Caco-2 (cell line): ENCODE measurements at regions not wholly inside any gene's neighbourhood (a gene's known extent, or its start where the extent isn't known, plus 50 kb on each side); places are given as distances from the start of the nearest gene placed in this dataset.

Experiments used
- BruUV-seq: library from RNA; stranded (reverse); fragments of 400-500 nt; replicated peaks from 2 replicates; lab custom pipeline; 2021; lab: Mats Ljungman, UMichigan
- CTCF ChIA-PET: fragments of 300-600 bp; sonication (Branson Sonifier 250); formaldehyde crosslinking; loops from one replicate; lab custom pipeline; 2022; ENCODE audit warnings: antibody characterized with exemption; lab: Charles Lee
- POLR2A ChIA-PET: fragments of 300-600 bp; sonication (Branson Sonifier 250); formaldehyde crosslinking; loops from one replicate; lab custom pipeline; 2022; ENCODE audit warnings: antibody characterized with exemption; lab: Charles Lee
- DNase-seq, 2 experiments: peaks; one replicate each; pipeline versions ENCODE4 v3.0.0 to v3.0.0-alpha.2; 2020 to 2022
- H3K27me3 ChIP-seq: replicated peaks from 2 replicates; pipeline ENCODE4 v1.6.0; 2011; ENCODE audit warnings: low read length; ENCODE audit not compliant: control insufficient read depth, insufficient read depth
- H3K36me3 ChIP-seq: 2 replicates; pipeline ENCODE4 v1.5.1; 2011; ENCODE audit warnings: low read length; ENCODE audit not compliant: control insufficient read depth, insufficient read depth
- H3K4me1 ChIP-seq: fragments of 250-450 bp; sonication (Bioruptor Pico); 2 replicates; pipeline ENCODE4 v1.5.1; 2020; ENCODE audit warnings: mild to moderate bottlenecking
- H3K4me3 ChIP-seq: 2 replicates; pipeline ENCODE4 v1.5.1; 2011; ENCODE audit warnings: low read depth, mild to moderate bottlenecking, control low read depth, low read length
- H3K9me3 ChIP-seq: fragments of 250-450 bp; sonication (Bioruptor Pico); 2 replicates; pipeline ENCODE4 v1.5.1; 2020; ENCODE audit warnings: mild to moderate bottlenecking, moderate library complexity
- H3K27ac Mint-ChIP-seq: one replicate; pipeline ENCODE4 v1.8.0; 2022; ENCODE audit warnings: mixed read lengths; ENCODE audit not compliant: unreplicated experiment
- H3K27me3 Mint-ChIP-seq: one replicate; pipeline ENCODE4 v1.8.0; 2022; ENCODE audit warnings: mixed read lengths; ENCODE audit not compliant: insufficient read depth, unreplicated experiment
- H3K36me3 Mint-ChIP-seq: one replicate; pipeline ENCODE4 v1.8.0; 2022; ENCODE audit warnings: mild to moderate bottlenecking, mixed read lengths; ENCODE audit not compliant: insufficient read depth, unreplicated experiment
- H3K4me1 Mint-ChIP-seq: one replicate; pipeline ENCODE4 v1.8.0; 2022; ENCODE audit warnings: low read depth, mixed read lengths; ENCODE audit not compliant: unreplicated experiment
- H3K4me3 Mint-ChIP-seq: one replicate; pipeline ENCODE4 v1.8.0; 2022; ENCODE audit warnings: mild to moderate bottlenecking, moderate library complexity, mixed read lengths; ENCODE audit not compliant: unreplicated experiment
- H3K9me3 Mint-ChIP-seq: one replicate; pipeline ENCODE4 v1.8.0; 2022; ENCODE audit warnings: mixed read lengths; ENCODE audit not compliant: unreplicated experiment
- CTCF ChIP-seq, 2 experiments: fragments of 200-600 bp in 1 of 2; IDR thresholded peaks; 1 replicate in 1 of 2; 2 replicates in 1 of 2; pipeline versions ENCODE4 v1.5.1 to v1.8.0; 2011 to 2022; ENCODE audit warnings: antibody characterized with exemption in 1 of 2, control low read depth in 1 of 2, inconsistent platforms in 1 of 2, low read depth in 1 of 2, low read length in 1 of 2, mild to moderate bottlenecking in 1 of 2, moderate library complexity in 1 of 2; ENCODE audit not compliant: insufficient read depth in 1 of 2, severe bottlenecking in 1 of 2, unreplicated experiment in 1 of 2
- intact Hi-C: fragments of 100-400 bp; cut with micrococcal nuclease; formaldehyde crosslinking; loops from one replicate; pipeline ENCODE4 v1.10.0; 2022; ENCODE audit not compliant: unreplicated experiment

GRCh38 chr18:4603955-4604354, 148.8 kb upstream of the DLGAP1 start:
- POLR2A ChIA-PET: no interaction called here
- Histone ChIP-seq H3K36me3 (no peaks in the 10 kb centered on the region), H3K4me1 (no peaks in the 10 kb centered on the region), H3K9me3 (no peaks in the 10 kb centered on the region), H3K4me3 (no peak overlapping the region), H3K27me3 (no peaks in the 10 kb centered on the region; the same call in 1 of the 2 replicates)
- TF ChIP-seq CTCF (IDR thresholded peaks at IDR 0.05; ENCODE audit: insufficient read depth in 1 of 2, low read depth in 1 of 2, low read length in 1 of 2, severe bottlenecking in 1 of 2, unreplicated experiment in 1 of 2): no peak
- no peak for DNase-seq
- Mint-ChIP-seq H3K4me3 (no peak overlapping the region), H3K4me1 (no peaks in the 10 kb centered on the region), H3K36me3 (no peaks in the 10 kb centered on the region), H3K27ac (no peak overlapping the region), H3K27me3 (peaks cover 4% of the 10 kb centered on the region), H3K9me3 (no peaks in the 10 kb centered on the region)
- CTCF ChIA-PET: no interaction called here
- intact Hi-C loops: no loop called here
- BruUV-seq: no TSS peak

GRCh38 chr18:4599312-4599711, 144.2 kb upstream of the DLGAP1 start:
- Histone ChIP-seq H3K27me3 (no peaks in the 10 kb centered on the region), H3K9me3 (no peaks in the 10 kb centered on the region), H3K36me3 (no peaks in the 10 kb centered on the region), H3K4me1 (no peaks in the 10 kb centered on the region), H3K4me3 (no peak overlapping the region)
- TF ChIP-seq CTCF (IDR thresholded peaks at IDR 0.05; ENCODE audit: insufficient read depth in 1 of 2, low read depth in 1 of 2, low read length in 1 of 2, severe bottlenecking in 1 of 2, unreplicated experiment in 1 of 2): no peak
- peak in 1 of 2 experiments; percentile 8 for DNase-seq
- Mint-ChIP-seq H3K9me3 (no peaks in the 10 kb centered on the region), H3K4me3 (no peak overlapping the region), H3K27ac (no peak overlapping the region), H3K4me1 (no peaks in the 10 kb centered on the region), H3K36me3 (no peaks in the 10 kb centered on the region), H3K27me3 (peaks cover 10% of the 10 kb centered on the region)
- no TSS peak for BruUV-seq
- intact Hi-C loops: no loop called here
- POLR2A ChIA-PET: no interaction called here
- CTCF ChIA-PET: no interaction called here

GRCh38 chr18:4597301-4597700, 142.2 kb upstream of the DLGAP1 start:
- no TSS peak for BruUV-seq
- H3K9me3 ChIP-seq: no peaks in the 10 kb centered on the region
- Mint-ChIP-seq H3K27ac (no peak overlapping the region), H3K4me3 (no peak overlapping the region), H3K9me3 (no peaks in the 10 kb centered on the region), H3K4me1 (no peaks in the 10 kb centered on the region), H3K36me3 (no peaks in the 10 kb centered on the region), H3K27me3 (peaks cover 10% of the 10 kb centered on the region)
- POLR2A ChIA-PET: no interaction called here
- DNase-seq: no peak
- no peaks in the 10 kb centered on the region for H3K36me3 ChIP-seq
- CTCF ChIA-PET: no interaction called here
- TF ChIP-seq CTCF (IDR thresholded peaks at IDR 0.05; ENCODE audit: insufficient read depth in 1 of 2, low read depth in 1 of 2, low read length in 1 of 2, severe bottlenecking in 1 of 2, unreplicated experiment in 1 of 2): no peak
- intact Hi-C loops: no loop called here
- no peak overlapping the region for H3K4me3 ChIP-seq
- no peaks in the 10 kb centered on the region for H3K4me1 ChIP-seq
- no peaks in the 10 kb centered on the region for H3K27me3 ChIP-seq
